Thoracic aorta (tissue), 2 donors: ENCODE measurements at regions not wholly inside any gene's neighbourhood (a gene's known extent, or its start where the extent isn't known, plus 50 kb on each side); places are given as distances from the start of the nearest gene placed in this dataset.

Experiments
- ATAC-seq: fragments of 150-250 bp; one replicate; pipeline ENCODE4 v1.8.0; 2017; ENCODE audit warnings: low read depth; ENCODE audit not compliant: insufficient number of reproducible peaks, low FRiP score
- DNase-seq: peaks from one replicate; pipeline ENCODE4 v3.0.0-alpha.2; 2020; ENCODE audit warnings: low spot score
- H3K27ac ChIP-seq, 2 donors: fragments of 200-600 bp; sonication (generic); 1 replicate in 1 of 2; 2 replicates in 1 of 2; pipeline ENCODE4 v1.5.1; 2016; ENCODE audit warnings: mild to moderate bottlenecking in 2 of 2, moderate library complexity in 2 of 2
- H3K27me3 ChIP-seq: fragments of 200-600 bp; sonication (generic); replicated peaks from 2 replicates; pipeline ENCODE4 v1.6.0; 2016; ENCODE audit warnings: mild to moderate bottlenecking; ENCODE audit not compliant: insufficient read depth
- H3K36me3 ChIP-seq: fragments of 200-600 bp; sonication (generic); one replicate; pipeline ENCODE4 v1.5.1; 2016
- H3K4me1 ChIP-seq, 2 donors: fragments of 200-600 bp; sonication (generic); 1 replicate in 1 of 2; 2 replicates in 1 of 2; pipeline versions ENCODE4 v1.5.1 to v1.6.0; 2016; ENCODE audit warnings: low read depth in 2 of 2, mild to moderate bottlenecking in 1 of 2; ENCODE audit not compliant: control insufficient read depth in 1 of 2
- H3K4me3 ChIP-seq: fragments of 200-600 bp; sonication (generic); 2 replicates; pipeline ENCODE4 v1.5.1; 2016; ENCODE audit warnings: mild to moderate bottlenecking
- H3K9me3 ChIP-seq: fragments of 200-600 bp; sonication (generic); 2 replicates; pipeline ENCODE4 v1.5.1; 2016
- CTCF ChIP-seq: fragments of 200-600 bp; sonication (generic); IDR thresholded peaks from one replicate; pipeline ENCODE4 v1.5.1; 2019; ENCODE audit warnings: antibody characterized with exemption

- Histone ChIP-seq H3K4me3 (no peak overlapping the region), H3K27me3 (no peaks in the 10 kb centered on the region), H3K9me3 (no peaks in the 10 kb centered on the region), H3K36me3 (no peaks in the 10 kb centered on the region), H3K4me1 (no peaks in the 10 kb centered on the region), H3K27ac (no peak overlapping the region)
- ATAC-seq (no peak), DNase-seq (no peak)
- TF ChIP-seq CTCF, result no peak
Observed at GRCh38 chr2:156199588-156199987, 132.9 kb downstream of the NR4A2 start.

GRCh38 chr2:156196031-156196430, 136.5 kb downstream of the NR4A2 start:
- Histone ChIP-seq H3K4me3 (no peak overlapping the region), H3K27ac (no peak overlapping the region), H3K27me3 (no peaks in the 10 kb centered on the region), H3K9me3 (no peaks in the 10 kb centered on the region), H3K4me1 (no peaks in the 10 kb centered on the region), H3K36me3 (no peaks in the 10 kb centered on the region)
- no peak for ATAC-seq
- DNase-seq, result no peak
- TF ChIP-seq CTCF, result no peak

- Histone ChIP-seq H3K4me1 (no peaks in the 10 kb centered on the region), H3K27ac (no peak overlapping the region), H3K9me3 (no peaks in the 10 kb centered on the region), H3K27me3 (no peaks in the 10 kb centered on the region), H3K36me3 (no peaks in the 10 kb centered on the region), H3K4me3 (no peak overlapping the region)
- ATAC-seq (no peak), DNase-seq (no peak)
- peak; percentile 10 for TF ChIP-seq CTCF
Observed at GRCh38 chr2:156192468-156192867, 140.1 kb downstream of the NR4A2 start.

- DNase-seq (no peak), ATAC-seq (no peak)
- H3K36me3 ChIP-seq, result no peaks in the 10 kb centered on the region
- no peak overlapping the region for H3K4me3 ChIP-seq
- TF ChIP-seq CTCF, result no peak
- H3K4me1 ChIP-seq, result no peaks in the 10 kb centered on the region
- H3K9me3 ChIP-seq, result no peaks in the 10 kb centered on the region
- no peaks in the 10 kb centered on the region for H3K27me3 ChIP-seq
- no peak overlapping the region for H3K27ac ChIP-seq
Observed at GRCh38 chr2:156191527-156191926, 141.0 kb downstream of the NR4A2 start.

- H3K27me3 ChIP-seq, result no peaks in the 10 kb centered on the region
- no peaks in the 10 kb centered on the region for H3K4me1 ChIP-seq
- DNase-seq (no peak), ATAC-seq (no peak)
- no peak overlapping the region for H3K4me3 ChIP-seq
- H3K9me3 ChIP-seq, result no peaks in the 10 kb centered on the region
- no peak for TF ChIP-seq CTCF
- no peaks in the 10 kb centered on the region for H3K36me3 ChIP-seq
- H3K27ac ChIP-seq, result no peak overlapping the region
Observed at GRCh38 chr2:156190517-156190916, 142.0 kb downstream of the NR4A2 start.
